GM10266 (cell line): ENCODE measurements at regions not wholly inside any gene's neighbourhood (a gene's known extent, or its start where the extent isn't known, plus 50 kb on each side); places are given as distances from the start of the nearest gene placed in this dataset.

Experiments used
- DNase-seq: peaks from one replicate; pipeline ENCODE4 v3.0.0; 2012; ENCODE audit errors: extremely low spot score
- TF ChIP-seq, protein P1 (sequence below): IDR thresholded peaks from 2 replicates; pipeline ENCODE4 v1.5.1; 2012; ENCODE audit warnings: mild to moderate bottlenecking, low read depth; ENCODE audit not compliant: control insufficient read depth, insufficient read depth; ENCODE audit errors: missing control alignments

DNA sequence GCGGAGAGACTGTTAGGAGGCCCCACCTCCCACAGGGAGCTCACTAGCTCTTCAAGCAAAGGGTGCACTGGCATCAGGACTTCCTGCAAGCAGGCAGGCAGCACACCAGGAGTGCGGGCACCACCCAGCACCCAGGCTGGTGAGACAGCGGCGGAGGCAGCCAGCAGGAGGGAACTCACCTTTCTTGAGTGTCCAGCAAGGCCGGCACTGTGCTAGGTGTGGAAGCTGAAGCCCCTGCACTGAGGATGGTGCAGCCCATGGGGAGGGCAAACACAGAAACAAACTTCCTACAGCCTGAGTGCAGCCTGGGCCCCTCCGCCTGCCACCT is 100.7 kb upstream of the ID2 start:
- DNase-seq: no peak
- TF ChIP-seq, protein P1, sequence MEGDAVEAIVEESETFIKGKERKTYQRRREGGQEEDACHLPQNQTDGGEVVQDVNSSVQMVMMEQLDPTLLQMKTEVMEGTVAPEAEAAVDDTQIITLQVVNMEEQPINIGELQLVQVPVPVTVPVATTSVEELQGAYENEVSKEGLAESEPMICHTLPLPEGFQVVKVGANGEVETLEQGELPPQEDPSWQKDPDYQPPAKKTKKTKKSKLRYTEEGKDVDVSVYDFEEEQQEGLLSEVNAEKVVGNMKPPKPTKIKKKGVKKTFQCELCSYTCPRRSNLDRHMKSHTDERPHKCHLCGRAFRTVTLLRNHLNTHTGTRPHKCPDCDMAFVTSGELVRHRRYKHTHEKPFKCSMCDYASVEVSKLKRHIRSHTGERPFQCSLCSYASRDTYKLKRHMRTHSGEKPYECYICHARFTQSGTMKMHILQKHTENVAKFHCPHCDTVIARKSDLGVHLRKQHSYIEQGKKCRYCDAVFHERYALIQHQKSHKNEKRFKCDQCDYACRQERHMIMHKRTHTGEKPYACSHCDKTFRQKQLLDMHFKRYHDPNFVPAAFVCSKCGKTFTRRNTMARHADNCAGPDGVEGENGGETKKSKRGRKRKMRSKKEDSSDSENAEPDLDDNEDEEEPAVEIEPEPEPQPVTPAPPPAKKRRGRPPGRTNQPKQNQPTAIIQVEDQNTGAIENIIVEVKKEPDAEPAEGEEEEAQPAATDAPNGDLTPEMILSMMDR: no peak

DNA sequence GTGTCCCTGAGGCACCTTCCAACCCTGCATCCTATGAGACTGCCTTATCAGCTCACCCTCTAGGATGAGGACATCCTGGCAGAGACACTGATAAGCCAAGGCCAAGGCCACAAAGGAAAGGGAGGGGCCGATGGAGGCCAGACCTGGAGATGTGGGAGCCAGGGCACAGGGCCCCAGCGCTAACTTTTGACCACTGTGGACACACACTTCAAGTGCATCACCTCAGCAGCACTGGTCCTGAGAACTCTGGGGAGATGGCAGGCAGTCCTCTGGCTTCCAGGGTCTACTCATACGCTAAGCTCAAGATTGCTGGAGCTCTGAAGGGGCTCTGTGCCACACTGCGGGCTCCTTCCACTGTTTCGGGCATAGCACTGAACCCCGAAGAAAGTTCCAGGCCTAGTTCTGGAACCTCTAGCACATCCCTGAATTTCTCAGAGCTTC is 100.2 kb upstream of the ID2 start:
- DNase-seq: no peak
- TF ChIP-seq, protein P1: no peak

DNA sequence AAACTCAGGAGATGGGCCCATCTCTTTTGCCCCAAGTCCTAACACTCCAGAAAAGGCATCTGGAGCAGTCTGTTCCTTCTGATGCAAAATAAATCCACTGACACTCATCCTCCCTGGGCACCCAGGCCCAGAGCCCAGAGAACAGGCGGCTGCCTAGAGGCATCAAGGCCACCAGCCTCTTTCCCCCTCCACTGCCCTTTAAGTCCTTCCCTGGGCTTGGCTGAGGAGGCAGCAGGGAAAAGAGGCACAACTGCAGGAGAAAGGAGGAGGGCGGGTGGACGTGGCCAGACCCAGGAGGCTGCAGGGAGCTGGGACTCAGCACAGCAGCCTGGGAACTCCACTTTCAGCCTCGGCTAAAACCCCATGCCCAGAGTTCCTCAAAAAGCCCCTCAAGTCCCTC is 99.7 kb upstream of the ID2 start:
- DNase-seq: no peak
- TF ChIP-seq, protein P1: no peak

DNA sequence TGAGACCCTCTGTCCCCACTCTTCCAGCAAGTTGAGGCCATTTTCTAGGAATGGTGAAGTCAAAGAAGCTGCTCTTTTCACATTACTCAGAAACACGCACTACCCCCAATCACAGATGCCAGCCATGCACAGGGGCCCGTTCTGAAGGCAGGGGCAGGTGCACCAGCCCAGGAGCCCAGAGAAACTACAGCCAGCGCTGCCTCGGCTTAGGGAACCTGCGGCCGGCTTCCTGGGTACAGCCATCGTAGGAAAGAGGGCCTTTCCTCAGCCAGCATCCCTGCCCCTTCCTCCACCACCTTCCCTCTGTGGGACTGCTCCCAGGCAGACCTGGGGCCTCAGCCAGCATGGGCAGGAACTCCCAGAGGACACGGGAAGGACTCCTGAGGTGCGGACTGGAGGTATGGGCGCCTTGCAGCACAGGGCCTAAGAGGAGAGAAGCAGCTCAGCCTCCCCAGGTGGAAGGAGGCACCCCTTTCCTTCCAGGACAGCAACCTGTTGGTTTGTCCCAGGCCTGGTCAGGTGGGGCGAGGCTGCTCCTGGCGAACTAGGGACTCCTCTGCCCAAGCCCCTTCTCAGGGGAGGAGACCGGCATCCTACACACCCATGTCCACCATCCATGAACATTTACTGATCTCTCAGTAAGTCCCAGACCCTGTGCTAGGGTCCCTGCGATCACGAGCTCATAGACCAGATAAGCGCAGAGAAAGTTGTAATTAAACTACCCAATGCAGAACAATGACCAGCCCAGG is 99.0 kb upstream of the ID2 start:
- TF ChIP-seq, protein P1: no peak
- DNase-seq: no peak

DNA sequence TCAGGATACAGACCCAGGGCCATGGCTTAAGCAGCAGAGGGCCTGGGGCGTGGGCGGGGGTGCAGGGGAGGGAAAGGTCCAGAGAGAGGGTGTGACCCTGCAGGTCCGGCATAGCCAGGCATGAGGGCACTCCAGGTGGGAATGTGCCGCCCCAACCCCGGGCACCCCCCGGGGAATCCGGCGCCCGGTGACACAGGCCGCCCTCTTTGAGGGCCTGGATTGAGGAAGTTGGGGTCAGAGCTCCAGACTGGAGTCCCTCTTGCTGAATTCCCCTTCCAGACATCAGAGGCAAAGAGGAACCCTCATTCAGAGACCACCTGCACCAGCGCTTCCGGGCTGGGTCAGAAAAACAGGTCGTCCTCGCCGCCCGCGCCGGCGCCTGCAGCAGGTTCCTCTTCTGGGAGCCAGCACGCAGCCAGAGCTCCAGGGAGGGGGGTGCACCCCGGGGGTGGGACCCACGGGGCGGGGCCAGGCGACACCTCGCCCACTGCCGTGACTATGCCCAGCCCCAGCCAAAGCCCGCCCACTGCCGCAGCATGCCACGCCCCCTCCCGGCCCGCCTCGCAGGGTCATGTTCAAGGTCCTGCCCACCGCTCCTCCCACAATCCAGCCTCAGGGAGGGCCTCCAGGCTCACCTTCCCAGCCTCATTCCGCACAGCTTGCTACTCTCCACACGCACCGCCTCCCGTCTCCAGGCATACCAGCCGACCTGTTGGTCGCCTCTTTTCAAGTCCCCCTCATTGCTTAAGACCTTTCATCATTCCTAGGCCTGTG is 98.3 kb upstream of the ID2 start:
- TF ChIP-seq, protein P1: no peak
- DNase-seq: peak; percentile 95

DNA sequence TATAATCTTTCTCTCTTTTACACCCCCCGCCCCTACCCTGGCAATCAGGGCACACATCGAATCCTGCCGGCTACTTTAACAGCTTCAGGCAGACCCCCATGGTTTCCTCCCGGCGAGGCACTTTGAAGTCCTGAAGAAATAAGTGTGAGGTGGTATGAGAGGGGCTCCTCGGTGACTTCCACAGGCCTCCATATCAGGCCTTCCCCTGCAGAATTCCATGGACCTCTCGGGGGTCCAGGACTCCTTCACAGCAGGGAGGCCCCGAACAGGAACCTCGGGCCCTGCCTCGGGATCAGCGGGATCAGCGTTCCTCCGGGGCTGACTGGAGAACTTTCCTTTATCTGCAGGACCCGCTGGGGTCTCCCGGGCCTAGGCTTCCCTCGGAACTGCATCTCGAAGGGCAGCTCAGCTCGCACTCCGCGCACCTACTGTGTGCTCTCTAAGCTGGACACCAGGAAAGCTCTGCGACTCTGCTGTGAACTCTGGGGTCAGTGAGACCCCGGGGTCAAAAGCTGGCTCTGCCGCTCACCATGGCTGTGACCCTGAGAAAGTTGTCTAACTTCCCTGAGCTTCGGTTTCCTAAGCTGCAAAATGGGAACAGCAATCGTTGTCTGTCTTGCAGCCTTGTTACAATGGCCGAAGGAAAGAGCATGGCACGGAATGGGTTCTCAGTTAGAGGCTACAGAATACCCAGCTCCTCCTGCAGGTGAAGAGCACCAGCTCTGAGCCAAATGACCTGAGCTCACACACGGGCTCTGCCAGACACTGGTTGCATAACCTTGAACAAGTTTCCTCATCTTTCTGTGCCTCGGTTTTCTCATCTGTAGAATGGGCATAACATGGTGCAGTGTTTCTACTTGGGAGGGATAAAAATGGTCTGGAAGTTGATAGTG is 97.4 kb upstream of the ID2 start:
- no peak for DNase-seq
- TF ChIP-seq, protein P1: no peak
